WTC11 (cell line): ENCODE measurements at regions not wholly inside any gene's neighbourhood (a gene's known extent, or its start where the extent isn't known, plus 50 kb on each side); places are given as distances from the start of the nearest gene placed in this dataset.

Source experiments
- ATAC-seq: fragments of 200-7000 bp; cut with Tn5 transposase; 2 replicates; pipeline ENCODE4 v1.10.0; 2021; ENCODE audit warnings: mild to moderate bottlenecking, moderate library complexity
- CTCF ChIA-PET: fragments of 300-600 bp; sonication (Branson Sonifier 250); formaldehyde crosslinking; loops from one replicate; lab custom pipeline; 2021; ENCODE audit warnings: antibody characterized with exemption; lab: Charles Lee
- POLR2A ChIA-PET: fragments of 350-600 bp; sonication (Branson Sonifier 250); formaldehyde crosslinking; loops from one replicate; lab custom pipeline; 2021; ENCODE audit warnings: antibody characterized with exemption; lab: Charles Lee
- DNase-seq: peaks from one replicate; pipeline ENCODE4 v3.0.0; 2021; ENCODE audit warnings: low spot score
- H3K27ac Mint-ChIP-seq: 2 replicates; pipeline ENCODE4 v1.8.0; 2021; ENCODE audit warnings: mixed read lengths
- H3K27me3 Mint-ChIP-seq: 2 replicates; pipeline ENCODE4 v1.8.0; 2021; ENCODE audit warnings: low read depth, mild to moderate bottlenecking, moderate library complexity, mixed read lengths
- H3K36me3 Mint-ChIP-seq: 2 replicates; pipeline ENCODE4 v1.8.0; 2021; ENCODE audit warnings: mixed read lengths
- H3K4me1 Mint-ChIP-seq: 2 replicates; pipeline ENCODE4 v1.8.0; 2022; ENCODE audit warnings: mixed read lengths
- H3K4me3 Mint-ChIP-seq: 2 replicates; pipeline ENCODE4 v1.8.0; 2021; ENCODE audit warnings: mild to moderate bottlenecking, moderate library complexity, mixed read lengths
- H3K9me3 Mint-ChIP-seq: 2 replicates; pipeline ENCODE4 v1.8.0; 2021; ENCODE audit warnings: mixed read lengths
- AR ChIP-seq: fragments of 250-450 bp; sonication (Bioruptor Pico); IDR thresholded peaks from 2 replicates; pipeline ENCODE4 v1.9.0; 2021; ENCODE audit warnings: mild to moderate bottlenecking
- ARID4B ChIP-seq: sonication (generic); formaldehyde crosslinking; IDR thresholded peaks from 2 replicates; pipeline ENCODE4 v1.8.0; 2023; ENCODE audit warnings: missing genetic modification reagents, mild to moderate bottlenecking, borderline replicate concordance
- ATF1 ChIP-seq: sonication (generic); formaldehyde crosslinking; IDR thresholded peaks from 2 replicates; pipeline ENCODE4 v1.8.1; 2023; ENCODE audit warnings: mild to moderate bottlenecking, moderate library complexity, missing genetic modification reagents
- CREB1 ChIP-seq: sonication (generic); formaldehyde crosslinking; IDR thresholded peaks from 2 replicates; pipeline ENCODE4 v1.8.0; 2023; ENCODE audit warnings: mild to moderate bottlenecking, missing genetic modification reagents
- CREM ChIP-seq: sonication (generic); formaldehyde crosslinking; IDR thresholded peaks from 2 replicates; pipeline ENCODE4 v1.8.1; 2022; ENCODE audit warnings: mild to moderate bottlenecking, missing genetic modification reagents, moderate library complexity
- ELF4 ChIP-seq: sonication (generic); formaldehyde crosslinking; IDR thresholded peaks from 2 replicates; pipeline ENCODE4 v1.8.1; 2022; ENCODE audit warnings: low read depth, mild to moderate bottlenecking, moderate library complexity, missing genetic modification reagents
- FOXJ3 ChIP-seq: sonication (generic); formaldehyde crosslinking; IDR thresholded peaks from 2 replicates; pipeline ENCODE4 v1.9.0; 2021; ENCODE audit warnings: missing genetic modification reagents, mild to moderate bottlenecking, borderline replicate concordance
- FOXP1 ChIP-seq: sonication (generic); formaldehyde crosslinking; IDR thresholded peaks from 2 replicates; pipeline ENCODE4 v1.8.0; 2022; ENCODE audit warnings: missing genetic modification reagents, mild to moderate bottlenecking, moderate library complexity, borderline replicate concordance
- JUN ChIP-seq: sonication (generic); formaldehyde crosslinking; IDR thresholded peaks from 2 replicates; pipeline ENCODE4 v1.8.0; 2023; ENCODE audit warnings: mild to moderate bottlenecking, missing genetic modification reagents
- MXD4 ChIP-seq: fragments of 250-450 bp; sonication (Bioruptor Pico); IDR thresholded peaks from 2 replicates; pipeline ENCODE4 v1.8.0; 2021; ENCODE audit warnings: mild to moderate bottlenecking, moderate library complexity, borderline replicate concordance
- NFYB ChIP-seq: sonication (generic); formaldehyde crosslinking; conservative IDR thresholded peaks from 2 replicates; pipeline ENCODE4 v1.8.0; 2022; ENCODE audit warnings: low read depth, missing genetic modification reagents
- NR2C2 ChIP-seq: sonication (generic); formaldehyde crosslinking; IDR thresholded peaks from 2 replicates; pipeline ENCODE4 v1.8.0; 2022; ENCODE audit warnings: mild to moderate bottlenecking, missing genetic modification reagents
- PREB ChIP-seq: sonication (generic); formaldehyde crosslinking; IDR thresholded peaks from 2 replicates; pipeline ENCODE4 v1.8.1; 2022; ENCODE audit warnings: mild to moderate bottlenecking, missing genetic modification reagents, moderate library complexity, borderline replicate concordance
- RORB ChIP-seq: fragments of 250-450 bp; sonication (Bioruptor Pico); IDR thresholded peaks from 2 replicates; pipeline ENCODE4 v1.9.0; 2021; ENCODE audit warnings: mild to moderate bottlenecking
- SOX15 ChIP-seq: fragments of 250-450 bp; sonication (Bioruptor Pico); IDR thresholded peaks from 2 replicates; pipeline ENCODE4 v1.9.0; 2021; ENCODE audit warnings: mild to moderate bottlenecking
- TCF7 ChIP-seq: sonication (generic); formaldehyde crosslinking; IDR thresholded peaks from 2 replicates; pipeline ENCODE4 v1.8.0; 2022; ENCODE audit warnings: mild to moderate bottlenecking, low read depth, missing genetic modification reagents, moderate library complexity
- USF2 ChIP-seq: sonication (generic); formaldehyde crosslinking; IDR thresholded peaks from 2 replicates; pipeline ENCODE4 v1.8.1; 2023; ENCODE audit warnings: mild to moderate bottlenecking, missing genetic modification reagents, moderate library complexity
- ZNF671 ChIP-seq: fragments of 250-450 bp; sonication (Bioruptor Pico); IDR thresholded peaks from 2 replicates; pipeline ENCODE4 v1.8.0; 2021; ENCODE audit warnings: mild to moderate bottlenecking
- TF ChIP-seq, protein P1 (sequence below): sonication (generic); formaldehyde crosslinking; IDR thresholded peaks from 2 replicates; pipeline ENCODE4 v1.8.1; 2022; ENCODE audit warnings: low read depth, mild to moderate bottlenecking, moderate library complexity, missing genetic modification reagents, borderline replicate concordance
- TF ChIP-seq, protein P2 (sequence below): sonication (generic); formaldehyde crosslinking; IDR thresholded peaks from 2 replicates; pipeline ENCODE4 v1.8.0; 2023; ENCODE audit warnings: missing genetic modification reagents
- TF ChIP-seq, protein P3 (sequence below): sonication (generic); formaldehyde crosslinking; conservative IDR thresholded peaks from 2 replicates; pipeline ENCODE4 v1.8.1; 2022; ENCODE audit warnings: mild to moderate bottlenecking, missing genetic modification reagents

- peaks cover 3% of the 10 kb centered on the region; the same call in 1 of the 2 replicates for H3K36me3 Mint-ChIP-seq
- H3K4me1 Mint-ChIP-seq = peaks cover 33% of the 10 kb centered on the region
- CTCF ChIA-PET = no interaction called here
- no peak overlapping the region for H3K27ac Mint-ChIP-seq
- no peak for TF ChIP-seq NR2C2
- TF ChIP-seq MXD4 (CRISPR knock-in tag) = no peak
- TF ChIP-seq ATF1 = no peak
- no peak for TF ChIP-seq ELF4 (CRISPR knock-in tag)
- TF ChIP-seq FOXP1 (CRISPR knock-in tag) = no peak
- no peak for ATAC-seq
- POLR2A ChIA-PET = no interaction called here
- peaks cover 10% of the 10 kb centered on the region for H3K9me3 Mint-ChIP-seq
- no peak overlapping the region for H3K4me3 Mint-ChIP-seq
- DNase-seq = no peak
- peaks cover 2% of the 10 kb centered on the region; the same call in 1 of the 2 replicates for H3K27me3 Mint-ChIP-seq
Measured at GRCh38 chr12:70032076-70032475, 207.0 kb downstream of the MYRFL start.

DNA sequence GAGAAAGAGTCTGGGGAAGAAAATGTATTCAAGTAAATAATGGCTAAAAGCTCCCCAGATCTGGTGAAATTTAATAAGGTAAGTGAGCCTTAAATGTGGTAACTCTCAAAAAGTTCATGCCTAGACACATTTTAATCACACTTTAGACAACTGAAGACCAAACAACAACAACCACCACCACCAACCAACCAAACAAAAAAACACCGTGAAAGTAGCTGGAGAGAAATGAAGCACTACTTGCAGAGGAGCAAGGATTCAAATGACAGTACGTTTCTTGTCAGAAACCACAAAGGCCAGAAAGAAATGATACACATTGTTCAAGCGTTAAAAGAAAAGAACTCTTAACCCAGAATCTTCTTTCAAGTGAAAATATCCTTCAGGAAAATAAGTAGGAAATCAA is 208.3 kb downstream of the MYRFL start:
- H3K4me3 Mint-ChIP-seq = no peak overlapping the region
- ChIA-PET POLR2A (no interaction called here), CTCF (no interaction called here)
- H3K27ac Mint-ChIP-seq = no peak overlapping the region
- H3K36me3 Mint-ChIP-seq = peaks cover 1% of the 10 kb centered on the region; the same call in 1 of the 2 replicates
- peaks cover 33% of the 10 kb centered on the region for H3K4me1 Mint-ChIP-seq
- peaks cover 10% of the 10 kb centered on the region for H3K9me3 Mint-ChIP-seq
- ATAC-seq (no peak), DNase-seq (no peak)
- peaks cover 2% of the 10 kb centered on the region; the same call in 1 of the 2 replicates for H3K27me3 Mint-ChIP-seq
- TF ChIP-seq AR (no peak), PREB (CRISPR knock-in tag) (no peak), SOX15 (CRISPR knock-in tag) (no peak), TCF7 (no peak), CREB1 (CRISPR knock-in tag) (no peak), NR2C2 (no peak), ARID4B (CRISPR knock-in tag) (no peak), USF2 (no peak), ZNF671 (CRISPR knock-in tag) (no peak), NFYB (CRISPR knock-in tag) (no peak), RORB (CRISPR knock-in tag) (no peak), FOXJ3 (CRISPR knock-in tag) (no peak), CREM (CRISPR knock-in tag) (no peak), JUN (CRISPR knock-in tag) (no peak)
- TF ChIP-seq, protein P1, sequence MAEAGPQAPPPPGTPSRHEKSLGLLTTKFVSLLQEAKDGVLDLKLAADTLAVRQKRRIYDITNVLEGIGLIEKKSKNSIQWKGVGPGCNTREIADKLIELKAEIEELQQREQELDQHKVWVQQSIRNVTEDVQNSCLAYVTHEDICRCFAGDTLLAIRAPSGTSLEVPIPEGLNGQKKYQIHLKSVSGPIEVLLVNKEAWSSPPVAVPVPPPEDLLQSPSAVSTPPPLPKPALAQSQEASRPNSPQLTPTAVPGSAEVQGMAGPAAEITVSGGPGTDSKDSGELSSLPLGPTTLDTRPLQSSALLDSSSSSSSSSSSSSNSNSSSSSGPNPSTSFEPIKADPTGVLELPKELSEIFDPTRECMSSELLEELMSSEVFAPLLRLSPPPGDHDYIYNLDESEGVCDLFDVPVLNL (CRISPR knock-in tag) = no peak
- TF ChIP-seq, protein P2, sequence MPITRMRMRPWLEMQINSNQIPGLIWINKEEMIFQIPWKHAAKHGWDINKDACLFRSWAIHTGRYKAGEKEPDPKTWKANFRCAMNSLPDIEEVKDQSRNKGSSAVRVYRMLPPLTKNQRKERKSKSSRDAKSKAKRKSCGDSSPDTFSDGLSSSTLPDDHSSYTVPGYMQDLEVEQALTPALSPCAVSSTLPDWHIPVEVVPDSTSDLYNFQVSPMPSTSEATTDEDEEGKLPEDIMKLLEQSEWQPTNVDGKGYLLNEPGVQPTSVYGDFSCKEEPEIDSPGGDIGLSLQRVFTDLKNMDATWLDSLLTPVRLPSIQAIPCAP (CRISPR knock-in tag) = no peak
- TF ChIP-seq, protein P3, sequence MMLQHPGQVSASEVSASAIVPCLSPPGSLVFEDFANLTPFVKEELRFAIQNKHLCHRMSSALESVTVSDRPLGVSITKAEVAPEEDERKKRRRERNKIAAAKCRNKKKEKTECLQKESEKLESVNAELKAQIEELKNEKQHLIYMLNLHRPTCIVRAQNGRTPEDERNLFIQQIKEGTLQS = no peak
